HEK293 (cell line): ENCODE measurements at regions not wholly inside any gene's neighbourhood (a gene's known extent, or its start where the extent isn't known, plus 50 kb on each side); places are given as distances from the start of the nearest gene placed in this dataset.

Experiments
- BCL11B ChIP-seq: fragments of 450-650 bp; formaldehyde crosslinking; IDR thresholded peaks from 2 replicates; pipeline ENCODE4 v1.5.1; 2016; ENCODE audit warnings: low read depth, missing biosample characterization, missing genetic modification characterization
- FEZF1 ChIP-seq: fragments of 450-650 bp; formaldehyde crosslinking; IDR thresholded peaks from 2 replicates; pipeline ENCODE4 v1.5.1; 2016; ENCODE audit warnings: missing biosample characterization, missing genetic modification characterization
- GLI4 ChIP-seq: fragments of 450-650 bp; formaldehyde crosslinking; IDR thresholded peaks from 2 replicates; pipeline ENCODE4 v1.5.1; 2016; ENCODE audit warnings: missing biosample characterization, missing genetic modification characterization
- HOXC10 ChIP-seq: sonication (generic); formaldehyde crosslinking; IDR thresholded peaks from 2 replicates; pipeline ENCODE4 v1.8.1; 2023; ENCODE audit warnings: mild to moderate bottlenecking, missing genetic modification reagents
- KLF10 ChIP-seq: fragments of 450-650 bp; IDR thresholded peaks from 2 replicates; pipeline ENCODE4 v1.5.1; 2018; ENCODE audit warnings: missing biosample characterization, mild to moderate bottlenecking, missing genetic modification characterization
- MEIS1 ChIP-seq: sonication (generic); formaldehyde crosslinking; IDR thresholded peaks from 2 replicates; pipeline ENCODE4 v1.8.1; 2022; ENCODE audit warnings: missing genetic modification reagents, mild to moderate bottlenecking, borderline replicate concordance
- ZBTB17 ChIP-seq: fragments of 450-650 bp; formaldehyde crosslinking; IDR thresholded peaks from 2 replicates; pipeline ENCODE4 v1.5.1; 2016; ENCODE audit warnings: missing biosample characterization, missing genetic modification characterization
- ZBTB21 ChIP-seq: fragments of 450-650 bp; formaldehyde crosslinking; IDR thresholded peaks from 2 replicates; pipeline ENCODE4 v1.5.1; 2017; ENCODE audit warnings: missing biosample characterization, missing genetic modification characterization
- ZFP37 ChIP-seq: fragments of 450-650 bp; formaldehyde crosslinking; IDR thresholded peaks from 2 replicates; pipeline ENCODE4 v1.5.1; 2016; ENCODE audit warnings: missing biosample characterization, missing genetic modification characterization
- ZFP69B ChIP-seq: fragments of 450-650 bp; formaldehyde crosslinking; IDR thresholded peaks from 2 replicates; pipeline ENCODE4 v1.5.1; 2016; ENCODE audit warnings: missing biosample characterization, missing genetic modification characterization
- ZNF174 ChIP-seq: fragments of 450-650 bp; formaldehyde crosslinking; IDR thresholded peaks from 2 replicates; pipeline ENCODE4 v1.5.0; 2017; ENCODE audit warnings: missing biosample characterization, mild to moderate bottlenecking, missing genetic modification characterization
- ZNF311 ChIP-seq: fragments of 450-650 bp; formaldehyde crosslinking; IDR thresholded peaks from 2 replicates; pipeline ENCODE4 v1.5.1; 2017; ENCODE audit warnings: missing biosample characterization, missing genetic modification characterization, borderline replicate concordance
- ZNF416 ChIP-seq: fragments of 450-650 bp; formaldehyde crosslinking; IDR thresholded peaks from 2 replicates; pipeline ENCODE4 v1.5.1; 2016; ENCODE audit warnings: missing biosample characterization, missing genetic modification characterization
- ZNF549 ChIP-seq: fragments of 450-650 bp; IDR thresholded peaks from 2 replicates; pipeline ENCODE4 v1.5.1; 2018; ENCODE audit warnings: missing biosample characterization, missing genetic modification characterization, mild to moderate bottlenecking, inconsistent platforms, moderate library complexity
- ZNF596 ChIP-seq: fragments of 450-650 bp; IDR thresholded peaks from 2 replicates; pipeline ENCODE4 v1.5.0; 2018; ENCODE audit warnings: missing biosample characterization, mild to moderate bottlenecking, missing genetic modification characterization, moderate library complexity
- ZNF610 ChIP-seq: fragments of 450-650 bp; formaldehyde crosslinking; IDR thresholded peaks from 2 replicates; pipeline ENCODE4 v1.5.1; 2016; ENCODE audit warnings: missing biosample characterization, missing genetic modification characterization, borderline replicate concordance
- ZNF629 ChIP-seq: fragments of 450-650 bp; formaldehyde crosslinking; IDR thresholded peaks from 2 replicates; pipeline ENCODE4 v1.5.1; 2017; ENCODE audit warnings: missing biosample characterization, missing genetic modification characterization
- ZNF664 ChIP-seq: fragments of 450-650 bp; formaldehyde crosslinking; IDR thresholded peaks from 2 replicates; pipeline ENCODE4 v1.5.1; 2016; ENCODE audit warnings: missing biosample characterization, missing genetic modification characterization
- TF ChIP-seq, protein P1 (sequence below): fragments of 450-650 bp; formaldehyde crosslinking; IDR thresholded peaks from 2 replicates; pipeline ENCODE4 v1.5.1; 2016; ENCODE audit warnings: missing biosample characterization, missing genetic modification characterization, low read depth
- TF ChIP-seq, protein P2 (sequence below): fragments of 450-650 bp; formaldehyde crosslinking; IDR thresholded peaks from 2 replicates; pipeline ENCODE4 v1.5.1; 2017; ENCODE audit warnings: missing biosample characterization, missing genetic modification characterization
- TF ChIP-seq, protein P3 (sequence below): fragments of 450-650 bp; formaldehyde crosslinking; IDR thresholded peaks from 2 replicates; pipeline ENCODE4 v1.5.1; 2017; ENCODE audit warnings: missing biosample characterization, missing genetic modification characterization
- TF ChIP-seq, protein P4 (sequence below): fragments of 450-650 bp; formaldehyde crosslinking; IDR thresholded peaks from 2 replicates; pipeline ENCODE4 v1.5.1; 2016; ENCODE audit warnings: missing biosample characterization, missing genetic modification characterization
- TF ChIP-seq, protein P5 (sequence below): fragments of 450-650 bp; formaldehyde crosslinking; IDR thresholded peaks from 2 replicates; pipeline ENCODE4 v1.5.1; 2016; ENCODE audit warnings: missing biosample characterization, missing genetic modification characterization

DNA sequence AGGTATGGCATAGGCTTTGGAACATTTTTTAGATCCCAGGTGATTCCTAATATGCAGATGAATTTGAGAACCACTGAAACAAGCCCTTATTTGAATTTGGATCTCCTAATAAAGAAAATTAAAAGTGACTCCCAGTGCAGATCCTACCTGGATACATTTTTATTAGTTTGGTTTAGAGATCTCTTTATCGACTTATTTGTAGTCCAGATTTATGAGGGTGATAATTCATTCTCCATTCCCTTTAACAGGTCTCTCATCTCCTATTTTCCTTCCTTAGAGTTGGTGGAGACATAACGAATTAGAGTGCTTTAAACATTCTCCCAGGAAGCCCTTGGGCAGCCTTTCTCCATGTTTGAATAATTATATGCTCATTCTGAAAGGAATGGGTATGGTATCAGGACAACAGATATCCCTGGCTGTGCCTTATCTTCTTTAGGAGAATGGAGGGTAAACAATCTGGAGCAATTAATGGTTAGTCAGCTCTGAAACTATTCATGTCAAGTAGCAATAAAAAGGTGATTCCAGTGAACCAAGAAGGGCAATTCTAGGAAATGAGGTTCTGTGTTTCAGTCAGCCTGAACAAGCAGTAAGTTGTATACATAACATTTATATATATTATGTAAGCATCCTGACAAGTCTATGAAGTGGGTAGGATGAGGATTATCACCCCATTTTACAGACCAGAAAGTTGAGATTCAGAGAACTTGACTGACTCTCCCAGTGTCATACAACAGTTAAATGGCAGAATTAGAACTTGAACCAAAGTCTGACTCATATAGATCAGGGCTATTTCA is 53.9 kb upstream of the RCE1 start (continued):
- TF ChIP-seq FEZF1 (tag by site-specific recombination): peak; percentile 96
- 0 out of 2 replicates have a peak, but pooled peaks have one; percentile 29 for TF ChIP-seq ZFP37 (tag by site-specific recombination)
- TF ChIP-seq, protein P1, sequence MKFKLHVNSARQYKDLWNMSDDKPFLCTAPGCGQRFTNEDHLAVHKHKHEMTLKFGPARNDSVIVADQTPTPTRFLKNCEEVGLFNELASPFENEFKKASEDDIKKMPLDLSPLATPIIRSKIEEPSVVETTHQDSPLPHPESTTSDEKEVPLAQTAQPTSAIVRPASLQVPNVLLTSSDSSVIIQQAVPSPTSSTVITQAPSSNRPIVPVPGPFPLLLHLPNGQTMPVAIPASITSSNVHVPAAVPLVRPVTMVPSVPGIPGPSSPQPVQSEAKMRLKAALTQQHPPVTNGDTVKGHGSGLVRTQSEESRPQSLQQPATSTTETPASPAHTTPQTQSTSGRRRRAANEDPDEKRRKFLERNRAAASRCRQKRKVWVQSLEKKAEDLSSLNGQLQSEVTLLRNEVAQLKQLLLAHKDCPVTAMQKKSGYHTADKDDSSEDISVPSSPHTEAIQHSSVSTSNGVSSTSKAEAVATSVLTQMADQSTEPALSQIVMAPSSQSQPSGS (tag by site-specific recombination): peak; percentile 51; the same call in 1 of the 2 replicates
- TF ChIP-seq GLI4 (tag by site-specific recombination): no peak
- TF ChIP-seq, protein P2, sequence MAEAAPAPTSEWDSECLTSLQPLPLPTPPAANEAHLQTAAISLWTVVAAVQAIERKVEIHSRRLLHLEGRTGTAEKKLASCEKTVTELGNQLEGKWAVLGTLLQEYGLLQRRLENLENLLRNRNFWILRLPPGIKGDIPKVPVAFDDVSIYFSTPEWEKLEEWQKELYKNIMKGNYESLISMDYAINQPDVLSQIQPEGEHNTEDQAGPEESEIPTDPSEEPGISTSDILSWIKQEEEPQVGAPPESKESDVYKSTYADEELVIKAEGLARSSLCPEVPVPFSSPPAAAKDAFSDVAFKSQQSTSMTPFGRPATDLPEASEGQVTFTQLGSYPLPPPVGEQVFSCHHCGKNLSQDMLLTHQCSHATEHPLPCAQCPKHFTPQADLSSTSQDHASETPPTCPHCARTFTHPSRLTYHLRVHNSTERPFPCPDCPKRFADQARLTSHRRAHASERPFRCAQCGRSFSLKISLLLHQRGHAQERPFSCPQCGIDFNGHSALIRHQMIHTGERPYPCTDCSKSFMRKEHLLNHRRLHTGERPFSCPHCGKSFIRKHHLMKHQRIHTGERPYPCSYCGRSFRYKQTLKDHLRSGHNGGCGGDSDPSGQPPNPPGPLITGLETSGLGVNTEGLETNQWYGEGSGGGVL: peak; percentile 73
- TF ChIP-seq, protein P3, sequence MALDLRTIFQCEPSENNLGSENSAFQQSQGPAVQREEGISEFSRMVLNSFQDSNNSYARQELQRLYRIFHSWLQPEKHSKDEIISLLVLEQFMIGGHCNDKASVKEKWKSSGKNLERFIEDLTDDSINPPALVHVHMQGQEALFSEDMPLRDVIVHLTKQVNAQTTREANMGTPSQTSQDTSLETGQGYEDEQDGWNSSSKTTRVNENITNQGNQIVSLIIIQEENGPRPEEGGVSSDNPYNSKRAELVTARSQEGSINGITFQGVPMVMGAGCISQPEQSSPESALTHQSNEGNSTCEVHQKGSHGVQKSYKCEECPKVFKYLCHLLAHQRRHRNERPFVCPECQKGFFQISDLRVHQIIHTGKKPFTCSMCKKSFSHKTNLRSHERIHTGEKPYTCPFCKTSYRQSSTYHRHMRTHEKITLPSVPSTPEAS (tag by site-specific recombination): no peak
- no peak for TF ChIP-seq ZNF416
- peak; percentile 79 for TF ChIP-seq KLF10
- peak; percentile 86 for TF ChIP-seq ZNF629
- TF ChIP-seq ZNF596 (tag by site-specific recombination): peak; percentile 60; the same call in 1 of the 2 replicates
- TF ChIP-seq HOXC10 (CRISPR knock-in tag): no peak
- no peak for TF ChIP-seq ZNF549 (tag by site-specific recombination)
- TF ChIP-seq, protein P4, sequence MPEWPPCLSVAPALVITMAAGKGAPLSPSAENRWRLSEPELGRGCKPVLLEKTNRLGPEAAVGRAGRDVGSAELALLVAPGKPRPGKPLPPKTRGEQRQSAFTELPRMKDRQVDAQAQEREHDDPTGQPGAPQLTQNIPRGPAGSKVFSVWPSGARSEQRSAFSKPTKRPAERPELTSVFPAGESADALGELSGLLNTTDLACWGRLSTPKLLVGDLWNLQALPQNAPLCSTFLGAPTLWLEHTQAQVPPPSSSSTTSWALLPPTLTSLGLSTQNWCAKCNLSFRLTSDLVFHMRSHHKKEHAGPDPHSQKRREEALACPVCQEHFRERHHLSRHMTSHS (tag by site-specific recombination): peak; percentile 65; the same call in 1 of the 2 replicates
- peak; percentile 68; the same call in 1 of the 2 replicates for TF ChIP-seq ZBTB17 (tag by site-specific recombination)
- 0 out of 2 replicates have a peak, but pooled peaks have one; percentile 30 for TF ChIP-seq ZNF610 (tag by site-specific recombination)
- 0 out of 2 replicates have a peak, but pooled peaks have one; percentile 27 for TF ChIP-seq ZNF664
- TF ChIP-seq, protein P5, sequence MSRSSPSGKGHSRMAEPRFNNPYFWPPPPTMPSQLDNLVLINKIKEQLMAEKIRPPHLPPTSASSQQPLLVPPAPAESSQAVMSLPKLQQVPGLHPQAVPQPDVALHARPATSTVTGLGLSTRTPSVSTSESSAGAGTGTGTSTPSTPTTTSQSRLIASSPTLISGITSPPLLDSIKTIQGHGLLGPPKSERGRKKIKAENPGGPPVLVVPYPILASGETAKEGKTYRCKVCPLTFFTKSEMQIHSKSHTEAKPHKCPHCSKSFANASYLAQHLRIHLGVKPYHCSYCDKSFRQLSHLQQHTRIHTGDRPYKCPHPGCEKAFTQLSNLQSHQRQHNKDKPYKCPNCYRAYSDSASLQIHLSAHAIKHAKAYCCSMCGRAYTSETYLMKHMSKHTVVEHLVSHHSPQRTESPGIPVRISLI: no peak
- TF ChIP-seq ZNF174 (tag by site-specific recombination): no peak
- peak; percentile 76 for TF ChIP-seq ZFP69B
- peak; percentile 81; the same call in 1 of the 2 replicates for TF ChIP-seq BCL11B (tag by site-specific recombination)
- peak; percentile 63 for TF ChIP-seq ZBTB21
- no peak for TF ChIP-seq MEIS1 (CRISPR knock-in tag)
- TF ChIP-seq ZNF311 (tag by site-specific recombination): no peak
